ENCODE measurements at regions not wholly inside any gene's neighbourhood (a gene's known extent, or its start where the extent isn't known, plus 50 kb on each side); places are given as distances from the start of the nearest gene placed in this dataset.

GRCh38 chr4:27985522-27985921 is 1124.9 kb downstream of the STIM2 start:
- no peaks in the 10 kb centered on the region for H3K9me2 ChIP-seq (replicated peaks; ENCODE audit: control insufficient read depth, low read length)
- H3K4me2 ChIP-seq (ENCODE audit: low read length): no peak overlapping the region
- no peaks in the 10 kb centered on the region for H3K36me3 ChIP-seq (ENCODE audit: control insufficient read depth, low read length)
- no peaks in the 10 kb centered on the region for H4K20me1 ChIP-seq (ENCODE audit: control insufficient read depth, insufficient read depth, low read depth, low read length)
- H3K4me1 ChIP-seq (ENCODE audit: control insufficient read depth, low read length): no peaks in the 10 kb centered on the region
- H3K4me3 ChIP-seq (ENCODE audit: low read length): no peak overlapping the region
- no peak overlapping the region for H3K27ac ChIP-seq (ENCODE audit: low read depth, low read length)
- H3K79me2 ChIP-seq (ENCODE audit: control insufficient read depth, low read length): no peaks in the 10 kb centered on the region
- no peaks in the 10 kb centered on the region for H3F3A ChIP-seq (ENCODE audit: control insufficient read depth, insufficient read depth)
- no peaks in the 10 kb centered on the region for H3K9me3 ChIP-seq (ENCODE audit: control insufficient read depth, insufficient read depth, low read length)
- TF ChIP-seq EZH2phosphoT487 (IDR thresholded peaks at IDR 0.05; ENCODE audit: borderline replicate concordance, low read length) (no peak), CTCF (IDR thresholded peaks at IDR 0.05; ENCODE audit: low read depth, low read length, poor library complexity, severe bottlenecking) (no peak)
- no peaks in the 10 kb centered on the region for H3K27me3 ChIP-seq (ENCODE audit: control insufficient read depth, low read length)

- no peaks in the 10 kb centered on the region for H3K9me3 ChIP-seq (ENCODE audit: control insufficient read depth, insufficient read depth, low read length)
- H4K20me1 ChIP-seq (ENCODE audit: control insufficient read depth, insufficient read depth, low read depth, low read length): no peaks in the 10 kb centered on the region
- no peaks in the 10 kb centered on the region for H3K4me1 ChIP-seq (ENCODE audit: control insufficient read depth, low read length)
- no peaks in the 10 kb centered on the region for H3K9me2 ChIP-seq (replicated peaks; ENCODE audit: control insufficient read depth, low read length)
- H3K79me2 ChIP-seq (ENCODE audit: control insufficient read depth, low read length): no peaks in the 10 kb centered on the region
- no peaks in the 10 kb centered on the region for H3K36me3 ChIP-seq (ENCODE audit: control insufficient read depth, low read length)
- no peak overlapping the region for H3K4me3 ChIP-seq (ENCODE audit: low read length)
- no peaks in the 10 kb centered on the region for H3F3A ChIP-seq (ENCODE audit: control insufficient read depth, insufficient read depth)
- H3K27ac ChIP-seq (ENCODE audit: low read depth, low read length): no peak overlapping the region
- no peak overlapping the region for H3K4me2 ChIP-seq (ENCODE audit: low read length)
- no peaks in the 10 kb centered on the region for H3K27me3 ChIP-seq (ENCODE audit: control insufficient read depth, low read length)
- TF ChIP-seq CTCF (IDR thresholded peaks at IDR 0.05; ENCODE audit: low read depth, low read length, poor library complexity, severe bottlenecking) (no peak), EZH2phosphoT487 (IDR thresholded peaks at IDR 0.05; ENCODE audit: borderline replicate concordance, low read length) (no peak)
These were observed 1125.8 kb downstream of the STIM2 start for GRCh38 chr4:27986476-27986875.

- Histone ChIP-seq H3K9me2 (replicated peaks; ENCODE audit: control insufficient read depth, low read length) (no peaks in the 10 kb centered on the region), H3K27ac (ENCODE audit: low read depth, low read length) (no peak overlapping the region), H4K20me1 (ENCODE audit: control insufficient read depth, insufficient read depth, low read depth, low read length) (no peaks in the 10 kb centered on the region), H3K36me3 (ENCODE audit: control insufficient read depth, low read length) (no peaks in the 10 kb centered on the region), H3F3A (ENCODE audit: control insufficient read depth, insufficient read depth) (no peaks in the 10 kb centered on the region), H3K4me2 (ENCODE audit: low read length) (no peak overlapping the region), H3K79me2 (ENCODE audit: control insufficient read depth, low read length) (no peaks in the 10 kb centered on the region), H3K4me1 (ENCODE audit: control insufficient read depth, low read length) (no peaks in the 10 kb centered on the region), H3K27me3 (ENCODE audit: control insufficient read depth, low read length) (no peaks in the 10 kb centered on the region), H3K9me3 (ENCODE audit: control insufficient read depth, insufficient read depth, low read length) (no peaks in the 10 kb centered on the region), H3K4me3 (ENCODE audit: low read length) (no peak overlapping the region)
- peak; percentile 27 for TF ChIP-seq CTCF (IDR thresholded peaks at IDR 0.05; ENCODE audit: low read depth, low read length, poor library complexity, severe bottlenecking)
- TF ChIP-seq EZH2phosphoT487 (IDR thresholded peaks at IDR 0.05; ENCODE audit: borderline replicate concordance, low read length): no peak
These were observed 1141.1 kb downstream of the STIM2 start for GRCh38 chr4:28001698-28002097.

- Histone ChIP-seq H3K27me3 (ENCODE audit: control insufficient read depth, low read length) (no peaks in the 10 kb centered on the region), H3F3A (ENCODE audit: control insufficient read depth, insufficient read depth) (no peaks in the 10 kb centered on the region), H3K4me2 (ENCODE audit: low read length) (no peak overlapping the region), H3K9me3 (ENCODE audit: control insufficient read depth, insufficient read depth, low read length) (no peaks in the 10 kb centered on the region), H3K79me2 (ENCODE audit: control insufficient read depth, low read length) (no peaks in the 10 kb centered on the region), H3K4me3 (ENCODE audit: low read length) (no peak overlapping the region), H3K36me3 (ENCODE audit: control insufficient read depth, low read length) (no peaks in the 10 kb centered on the region), H3K4me1 (ENCODE audit: control insufficient read depth, low read length) (no peaks in the 10 kb centered on the region), H4K20me1 (ENCODE audit: control insufficient read depth, insufficient read depth, low read depth, low read length) (no peaks in the 10 kb centered on the region), H3K9me2 (replicated peaks; ENCODE audit: control insufficient read depth, low read length) (no peaks in the 10 kb centered on the region), H3K27ac (ENCODE audit: low read depth, low read length) (no peak overlapping the region)
- no peak for TF ChIP-seq EZH2phosphoT487 (IDR thresholded peaks at IDR 0.05; ENCODE audit: borderline replicate concordance, low read length)
- TF ChIP-seq CTCF (IDR thresholded peaks at IDR 0.05; ENCODE audit: low read depth, low read length, poor library complexity, severe bottlenecking): no peak
These were observed 1143.9 kb downstream of the STIM2 start for GRCh38 chr4:28004520-28004919.

Data from DOHH2 (cell line).